ENCODE measurements at regions not wholly inside any gene's neighbourhood (a gene's known extent, or its start where the extent isn't known, plus 50 kb on each side); places are given as distances from the start of the nearest gene placed in this dataset.
"Not testable (repeated sequence)": the region's sequence is repeated elsewhere in the genome, so short reads cannot be mapped to it uniquely, and the experiment has no call there.

DNA sequence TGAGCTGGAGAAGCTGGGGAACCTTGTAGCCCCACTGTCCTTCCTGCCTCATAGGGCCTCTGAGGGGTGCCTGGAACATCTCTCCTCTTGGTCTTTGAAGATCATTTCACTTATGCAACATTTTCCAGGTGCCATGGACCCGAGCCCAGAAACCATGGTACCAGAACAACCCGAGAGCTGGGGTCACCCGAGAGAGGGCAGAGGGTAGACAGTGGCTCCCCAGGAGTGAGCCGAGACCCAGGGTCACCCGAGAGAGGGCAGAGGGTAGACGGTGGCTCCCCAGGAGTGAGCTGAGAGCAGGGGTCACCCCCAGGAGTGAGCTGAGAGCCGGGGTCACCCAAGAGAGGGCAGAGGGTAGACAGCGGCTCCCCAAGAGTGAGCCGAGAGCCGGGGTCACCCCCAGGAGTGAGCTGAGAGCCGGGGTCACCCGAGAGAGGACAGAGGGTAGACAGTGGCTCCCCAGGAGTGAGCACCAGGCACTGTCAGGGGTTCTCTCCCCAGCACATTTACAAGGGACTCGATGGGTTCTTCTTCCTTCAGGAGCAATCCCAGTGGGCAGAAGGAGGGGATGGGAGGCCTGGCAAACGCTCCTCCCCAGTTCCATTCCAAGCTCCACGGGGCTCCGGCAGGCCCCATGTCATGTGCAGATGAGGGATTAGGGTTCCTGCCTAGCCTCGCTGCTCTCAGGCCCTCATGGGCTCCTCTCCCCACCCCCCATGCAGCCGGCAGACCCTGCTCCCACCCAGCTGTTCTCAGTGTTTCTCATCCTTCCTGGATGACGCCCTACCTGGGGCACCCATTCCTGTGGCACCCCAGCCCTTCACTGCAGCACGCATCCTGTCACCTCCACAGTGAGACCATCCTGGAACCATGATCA is 163.5 kb downstream of the RTP5 start:
- in situ Hi-C loops (cut with HindIII; ENCODE audit: low pct_unique_long_range_greater_than_20kb, low sequenced_read_pairs): no loop called here
- DNase-seq (ENCODE audit: low read depth): no peak

DNA sequence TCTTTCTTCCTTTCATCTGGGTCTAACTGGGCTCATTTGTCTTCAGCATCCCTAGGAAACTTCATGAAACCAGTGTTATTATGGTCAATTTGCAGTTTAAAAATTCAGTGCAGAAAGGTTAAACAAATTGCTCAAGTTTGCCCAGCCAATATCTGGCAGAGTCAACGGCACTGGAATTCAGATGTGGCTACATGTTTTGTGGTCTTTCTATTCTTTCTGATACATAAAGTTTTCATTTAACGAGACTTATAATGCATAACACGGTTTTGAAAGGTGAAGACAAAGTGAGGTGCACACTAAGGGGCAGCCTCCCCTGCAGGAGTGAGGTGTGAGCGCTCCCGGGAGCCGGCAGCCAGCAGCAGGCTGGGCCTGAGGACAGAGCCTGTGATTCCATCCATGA is 164.6 kb downstream of the RTP5 start:
- in situ Hi-C loops (cut with HindIII; ENCODE audit: low pct_unique_long_range_greater_than_20kb, low sequenced_read_pairs): no loop called here
- DNase-seq (ENCODE audit: low read depth): no peak

DNA sequence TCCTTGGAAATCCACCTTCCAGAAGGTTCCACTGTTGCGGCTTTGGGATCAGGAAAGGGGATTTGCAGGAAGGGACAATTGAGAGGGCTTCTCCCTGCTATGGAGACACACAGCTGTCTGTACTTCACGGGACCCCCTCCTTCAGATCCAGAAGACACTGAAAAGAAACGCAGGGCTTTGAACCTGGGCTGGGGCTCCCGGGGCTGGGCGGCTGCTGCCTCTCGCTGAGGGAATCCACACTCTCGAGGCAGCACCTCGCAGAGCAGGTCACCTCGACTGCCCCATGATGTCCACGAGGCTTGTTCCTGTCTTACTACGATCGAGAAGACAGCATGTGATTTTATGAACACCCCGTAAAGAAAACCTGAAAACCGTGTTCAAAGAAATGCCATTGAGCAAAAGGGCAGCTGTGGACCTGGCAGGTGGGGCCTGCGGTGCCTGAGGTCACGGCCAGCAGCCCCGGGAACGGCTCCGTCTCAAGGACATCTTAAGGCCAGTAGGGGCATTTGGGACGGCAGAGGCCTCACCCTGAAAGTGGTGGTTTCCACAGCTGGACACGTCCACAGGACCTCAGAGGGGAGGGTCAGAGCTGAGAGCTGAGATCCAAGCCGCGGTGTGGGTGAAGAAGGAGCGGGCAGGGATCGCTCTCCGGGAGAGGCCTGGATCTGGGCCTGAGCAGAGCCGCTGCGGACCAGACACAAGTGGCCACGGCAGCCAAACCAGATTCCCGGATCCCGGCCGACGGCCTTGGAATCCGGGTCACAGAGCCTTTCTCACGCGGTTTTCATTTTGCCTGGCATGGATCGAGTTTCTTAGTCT is 165.7 kb downstream of the RTP5 start:
- in situ Hi-C loops (cut with HindIII; ENCODE audit: low pct_unique_long_range_greater_than_20kb, low sequenced_read_pairs): no loop called here
- no peak for DNase-seq (ENCODE audit: low read depth)

DNA sequence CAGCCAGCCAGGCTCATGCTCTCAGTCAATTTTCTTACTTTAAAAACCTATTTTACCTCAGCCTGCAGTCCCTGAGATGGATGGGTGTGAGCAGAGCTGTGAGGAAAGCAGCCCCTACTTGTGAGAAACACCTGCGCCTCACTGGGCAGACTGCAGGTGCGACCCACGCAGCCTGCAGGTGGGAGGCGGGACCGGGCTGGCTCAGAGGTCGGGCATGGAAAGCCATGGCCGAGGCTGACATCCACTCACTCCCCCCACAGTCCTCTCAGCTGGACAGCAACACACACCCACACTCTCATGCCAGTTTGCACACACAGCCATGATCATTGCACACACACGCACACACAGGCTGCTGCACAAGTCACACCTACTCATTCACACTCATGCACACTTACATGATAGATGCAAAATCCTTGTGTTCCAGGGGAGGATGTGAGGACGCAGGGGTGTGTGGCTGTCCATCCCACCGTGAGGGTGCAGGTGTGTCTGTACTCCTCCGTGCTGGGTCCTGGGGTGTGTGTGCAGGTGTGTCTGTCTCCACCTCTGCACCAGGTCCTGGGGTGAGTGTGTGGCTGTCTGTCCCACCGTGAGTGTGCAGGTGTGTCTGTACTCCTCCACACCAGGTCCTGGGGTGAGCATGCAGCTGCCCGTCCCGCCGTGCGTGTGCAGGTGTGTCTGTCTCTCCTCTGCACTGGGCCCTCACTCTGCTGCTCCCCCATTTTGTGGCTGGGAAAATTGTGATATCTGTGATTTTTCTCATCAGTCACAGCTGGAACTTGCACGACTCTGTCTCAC is 166.5 kb downstream of the RTP5 start:
- in situ Hi-C loops (cut with HindIII; ENCODE audit: low pct_unique_long_range_greater_than_20kb, low sequenced_read_pairs): no loop called here

DNA sequence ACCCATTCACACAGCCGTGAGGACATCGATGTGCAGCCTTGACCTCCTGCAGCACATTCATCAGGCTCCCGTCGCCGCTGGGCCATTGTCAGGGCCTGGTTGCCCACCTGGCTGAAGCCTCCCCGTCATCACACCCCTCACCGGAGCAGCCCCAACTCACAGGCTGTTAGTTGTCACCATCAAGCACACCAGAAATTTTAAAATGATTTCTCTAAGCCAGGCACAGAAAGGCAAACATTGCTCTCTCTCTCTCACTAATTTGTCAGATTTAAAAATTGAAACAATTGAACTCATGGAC is 167.1 kb downstream of the RTP5 start:
- no peak for DNase-seq (ENCODE audit: low read depth)
- in situ Hi-C loops (cut with HindIII; ENCODE audit: low pct_unique_long_range_greater_than_20kb, low sequenced_read_pairs): no loop called here

More for the DNA sequence above, 166.5 kb downstream of the RTP5 start:
- DNase-seq (ENCODE audit: low read depth): no peak

DNA sequence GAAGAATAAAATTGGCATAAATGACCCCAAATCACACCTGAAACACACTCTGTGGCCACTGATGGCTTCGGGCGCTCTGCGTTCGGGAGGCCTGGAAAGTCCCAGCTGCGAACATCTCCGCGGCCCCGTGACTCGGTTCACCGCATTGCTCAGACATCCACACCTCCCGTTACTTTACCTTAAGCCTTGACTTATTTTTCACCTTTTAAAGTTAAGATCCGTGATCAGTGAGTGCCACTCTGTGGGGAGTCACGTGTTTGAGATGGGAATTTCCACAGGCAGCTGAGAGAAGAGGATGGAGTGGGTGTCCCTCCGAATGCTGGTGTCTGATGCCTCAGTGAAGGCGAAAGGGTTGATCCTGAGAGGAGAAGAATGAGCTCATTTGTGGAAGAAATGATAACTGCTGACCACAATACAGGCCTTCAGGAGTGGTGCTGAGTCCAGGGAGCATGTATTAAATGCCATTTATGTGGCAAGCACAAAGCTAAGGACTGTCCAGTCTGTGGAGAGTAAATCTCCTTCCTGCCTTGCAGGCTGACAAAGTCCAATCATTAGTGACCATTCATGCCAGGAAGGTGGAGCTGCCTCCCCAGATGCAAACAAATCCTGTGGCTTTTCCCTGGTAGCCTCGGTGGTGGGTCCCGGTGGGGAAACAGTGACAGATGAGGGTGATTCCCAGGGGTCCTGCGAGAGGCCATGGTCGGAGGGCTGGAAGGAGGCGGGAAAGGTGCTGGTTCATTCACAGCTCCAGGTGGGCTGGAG is 168.8 kb downstream of the RTP5 start:
- no peak for DNase-seq (ENCODE audit: low read depth)
- in situ Hi-C loops (cut with HindIII; ENCODE audit: low pct_unique_long_range_greater_than_20kb, low sequenced_read_pairs): no loop called here

DNA sequence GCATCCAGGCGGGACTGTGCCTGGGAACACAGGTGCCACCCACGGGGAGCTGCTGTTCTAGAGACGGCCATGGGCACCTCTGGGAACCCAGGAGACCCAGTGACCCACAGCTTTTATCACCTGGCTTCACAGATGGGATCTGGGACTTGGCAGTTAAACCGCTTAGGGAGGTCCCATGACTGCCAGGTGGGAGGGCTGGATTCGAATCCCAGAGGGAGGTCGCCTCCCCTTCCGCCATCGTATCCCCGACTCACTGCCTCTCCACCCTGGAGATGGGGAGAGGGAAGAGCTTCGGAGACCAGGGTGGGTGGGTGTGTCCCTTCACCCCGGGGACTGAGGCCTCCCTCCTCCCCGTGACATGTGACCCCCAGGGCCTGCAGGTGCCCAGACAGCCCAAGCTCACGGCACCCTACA is 169.4 kb downstream of the RTP5 start:
- no peak for DNase-seq (ENCODE audit: low read depth)
- in situ Hi-C loops (cut with HindIII; ENCODE audit: low pct_unique_long_range_greater_than_20kb, low sequenced_read_pairs): no loop called here

DNA sequence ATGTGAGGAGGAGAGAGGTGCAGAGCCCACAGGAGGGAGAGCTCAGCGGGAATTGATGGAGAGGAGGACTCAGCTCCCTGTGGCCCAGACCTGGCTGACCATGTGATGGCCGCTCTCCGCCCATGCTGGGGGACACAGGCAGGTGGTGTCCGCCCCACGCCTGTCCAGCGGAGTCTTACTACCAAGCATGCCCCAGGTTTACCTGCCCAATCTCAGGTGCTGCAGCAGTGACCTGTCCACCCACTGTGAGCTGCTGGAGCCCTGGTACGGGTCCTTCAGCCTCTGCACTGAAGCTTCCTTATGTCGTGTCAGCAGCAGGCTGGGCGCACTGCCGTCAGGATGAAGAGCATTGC is 170.8 kb downstream of the RTP5 start:
- in situ Hi-C loops (cut with HindIII; ENCODE audit: low pct_unique_long_range_greater_than_20kb, low sequenced_read_pairs): no loop called here
- DNase-seq (ENCODE audit: low read depth): no peak

DNA sequence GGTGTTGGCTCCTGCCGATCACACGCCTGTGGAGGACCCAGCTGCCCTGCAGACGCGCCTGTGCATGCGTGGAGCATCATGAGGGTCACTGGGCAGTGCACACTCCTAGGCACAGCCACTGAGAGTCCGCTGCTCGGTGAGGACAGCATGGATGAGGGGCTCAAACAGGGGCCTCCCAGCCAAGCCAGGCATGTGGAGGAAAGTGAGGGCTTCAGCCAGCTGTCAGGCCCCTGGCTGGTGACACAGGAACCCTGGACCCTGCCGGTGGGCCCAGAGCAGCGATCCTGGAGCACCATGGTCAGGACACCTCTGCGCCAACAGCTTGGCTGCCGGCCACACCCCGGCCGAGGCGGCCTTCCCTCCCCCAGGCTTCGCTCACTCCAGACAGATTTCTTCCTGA is 171.2 kb downstream of the RTP5 start:
- in situ Hi-C loops (cut with HindIII; ENCODE audit: low pct_unique_long_range_greater_than_20kb, low sequenced_read_pairs): no loop called here

DNA sequence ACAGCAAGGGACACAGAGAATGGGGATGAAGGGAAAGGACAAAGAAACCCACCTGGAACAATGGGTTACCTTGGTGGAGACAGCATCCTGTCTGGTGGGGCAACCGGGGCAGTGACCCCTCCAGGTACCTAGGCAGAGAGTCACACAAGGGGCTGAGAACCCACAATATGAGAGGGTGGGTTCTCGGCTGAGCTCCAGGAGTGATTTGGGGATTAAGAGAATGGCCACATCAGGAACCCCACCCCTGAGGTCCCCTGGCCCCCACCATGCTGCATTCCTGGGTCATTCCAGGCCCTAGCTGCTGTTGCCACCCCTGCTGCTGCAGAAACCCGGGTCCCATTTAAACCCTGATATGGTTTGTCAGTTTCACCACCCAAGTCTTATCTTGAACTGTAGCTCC is 172.3 kb downstream of the RTP5 start:
- no peak for DNase-seq (ENCODE audit: low read depth)
- in situ Hi-C loops (cut with HindIII; ENCODE audit: low pct_unique_long_range_greater_than_20kb, low sequenced_read_pairs): no loop called here

More for the DNA sequence above, 171.2 kb downstream of the RTP5 start:
- DNase-seq (ENCODE audit: low read depth): no peak

DNA sequence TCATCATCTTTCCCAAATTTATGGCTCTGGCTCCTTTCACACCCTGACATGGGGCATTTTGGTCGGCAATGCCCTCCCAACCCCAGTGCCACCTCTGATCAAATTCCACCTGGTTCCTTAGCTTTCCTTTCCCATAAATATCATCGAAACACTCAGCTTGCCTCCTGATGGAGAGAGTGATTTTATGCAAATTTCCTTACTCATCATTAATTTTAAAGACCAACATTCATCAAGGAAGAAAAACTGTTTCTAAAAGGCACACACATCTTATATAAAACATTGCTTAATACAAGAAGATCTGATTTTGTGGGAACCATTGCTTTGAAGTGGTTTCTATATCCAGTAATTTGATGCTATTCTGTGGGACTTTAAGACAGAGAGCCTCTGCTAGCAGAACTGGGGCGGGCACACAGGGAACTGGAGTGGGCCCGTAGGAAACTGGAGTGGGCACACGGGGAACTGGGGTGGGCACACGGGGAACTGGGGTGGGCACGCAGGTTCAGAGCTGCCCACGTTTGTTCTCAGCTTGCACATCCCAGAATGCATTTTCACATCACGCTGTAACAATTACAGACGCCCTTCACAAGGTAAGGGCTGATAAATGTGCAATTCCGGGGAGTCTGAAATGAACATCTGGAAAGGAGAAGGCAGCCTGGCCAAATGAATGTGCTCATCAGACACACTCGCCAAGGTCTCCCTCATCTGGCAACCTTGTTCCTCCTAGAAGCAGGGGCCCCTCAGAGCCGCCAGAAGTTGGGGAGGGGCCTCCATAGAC is 174.2 kb downstream of the RTP5 start:
- DNase-seq (ENCODE audit: low read depth): no peak
- in situ Hi-C loops (cut with HindIII; ENCODE audit: low pct_unique_long_range_greater_than_20kb, low sequenced_read_pairs): no loop called here

DNA sequence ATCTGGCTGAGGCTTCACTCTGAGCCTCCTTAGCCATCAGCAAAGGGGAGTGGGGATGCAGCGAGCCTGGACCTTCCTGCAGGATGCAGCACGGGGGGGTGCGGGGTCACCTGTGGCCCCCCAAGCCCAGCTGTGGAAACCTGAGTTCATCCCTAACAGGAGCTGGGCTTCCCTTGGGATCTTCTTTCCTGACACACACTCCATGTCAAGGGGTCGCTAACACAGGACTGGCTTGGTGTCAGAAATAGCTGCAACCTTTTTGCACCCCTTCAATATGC is 174.7 kb downstream of the RTP5 start:
- in situ Hi-C loops (cut with HindIII; ENCODE audit: low pct_unique_long_range_greater_than_20kb, low sequenced_read_pairs): no loop called here
- DNase-seq (ENCODE audit: low read depth): no peak

DNA sequence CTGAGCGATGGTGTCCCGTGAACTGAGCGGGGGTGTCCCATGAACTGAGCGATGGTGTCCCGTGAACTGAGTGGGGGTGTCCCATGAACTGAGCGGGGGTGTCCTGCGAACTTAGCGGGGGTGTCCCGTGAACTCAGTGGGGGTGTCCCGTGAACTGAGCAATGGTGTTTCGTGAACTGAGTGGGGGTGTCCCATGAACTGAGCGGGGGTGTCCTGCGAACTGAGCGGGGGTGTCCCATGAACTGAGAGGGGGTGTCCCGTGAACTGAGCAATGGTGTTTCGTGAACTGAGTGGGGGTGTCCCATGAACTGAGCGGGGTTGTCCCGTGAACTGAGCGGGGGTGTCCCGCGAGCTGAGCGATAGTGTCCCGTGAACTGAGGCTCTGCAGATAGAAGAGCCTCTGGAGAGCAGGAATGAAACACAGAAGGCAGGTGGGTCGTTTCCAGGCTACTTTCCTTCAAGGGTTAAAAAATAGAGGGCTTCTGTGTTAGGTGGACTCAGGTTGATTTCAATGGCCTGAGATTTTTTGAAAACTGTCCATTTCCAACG is 176.1 kb downstream of the RTP5 start:
- DNase-seq (ENCODE audit: low read depth); in situ Hi-C loops (cut with HindIII; ENCODE audit: low pct_unique_long_range_greater_than_20kb, low sequenced_read_pairs): not testable (repeated sequence)

DNA sequence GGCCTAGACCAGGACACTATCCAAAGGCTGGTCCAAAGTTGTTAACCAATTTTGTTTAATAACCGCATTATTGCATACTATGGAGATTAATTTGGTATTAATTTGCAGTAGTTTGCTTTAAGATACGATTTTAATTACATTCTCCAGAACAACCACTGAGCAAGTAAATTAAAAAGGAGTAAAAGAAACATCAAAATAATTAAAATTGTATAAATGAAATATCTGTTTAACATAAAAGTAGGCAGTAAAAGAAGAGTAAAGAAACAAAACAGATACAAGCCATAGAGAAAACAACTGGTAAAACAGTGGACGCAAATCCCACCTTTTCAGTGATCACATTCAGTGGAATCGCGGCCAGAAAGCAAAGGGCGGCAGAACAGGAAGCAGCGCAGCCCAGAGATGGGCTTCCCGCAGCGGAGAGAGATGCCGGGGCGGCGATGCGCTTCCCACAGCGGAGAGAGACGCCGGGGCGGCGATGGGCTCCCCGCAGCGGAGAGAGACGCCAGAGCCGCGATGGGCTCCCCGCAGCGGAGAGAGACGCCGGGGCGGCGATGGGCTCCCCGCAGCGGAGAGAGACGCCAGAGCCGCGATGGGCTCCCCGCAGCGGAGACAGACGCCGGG is 176.8 kb downstream of the RTP5 start:
- in situ Hi-C loops (cut with HindIII; ENCODE audit: low pct_unique_long_range_greater_than_20kb, low sequenced_read_pairs): no loop called here

DNA sequence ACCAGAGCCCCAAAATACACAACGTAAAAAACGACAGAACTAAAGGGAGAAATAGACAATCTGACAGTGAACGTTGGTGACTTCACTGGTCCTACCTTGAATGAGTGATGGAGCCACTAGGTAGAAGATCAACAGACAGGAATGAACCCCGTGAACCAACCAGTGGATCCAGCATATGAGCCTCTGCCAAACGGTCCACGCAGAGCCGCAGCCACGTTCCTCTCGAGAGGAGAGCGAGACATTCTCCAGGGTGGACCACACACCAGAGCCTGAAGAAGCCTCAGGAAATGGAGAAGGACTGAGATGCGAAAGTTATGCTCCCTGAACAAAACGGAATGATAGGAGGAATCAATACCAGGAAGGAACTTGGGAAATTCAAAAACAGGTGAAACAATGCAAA is 178.4 kb downstream of the RTP5 start:
- DNase-seq (ENCODE audit: low read depth): no peak
- in situ Hi-C loops (cut with HindIII; ENCODE audit: low pct_unique_long_range_greater_than_20kb, low sequenced_read_pairs): no loop called here

More for the DNA sequence above, 176.8 kb downstream of the RTP5 start:
- DNase-seq (ENCODE audit: low read depth): no peak

DNA sequence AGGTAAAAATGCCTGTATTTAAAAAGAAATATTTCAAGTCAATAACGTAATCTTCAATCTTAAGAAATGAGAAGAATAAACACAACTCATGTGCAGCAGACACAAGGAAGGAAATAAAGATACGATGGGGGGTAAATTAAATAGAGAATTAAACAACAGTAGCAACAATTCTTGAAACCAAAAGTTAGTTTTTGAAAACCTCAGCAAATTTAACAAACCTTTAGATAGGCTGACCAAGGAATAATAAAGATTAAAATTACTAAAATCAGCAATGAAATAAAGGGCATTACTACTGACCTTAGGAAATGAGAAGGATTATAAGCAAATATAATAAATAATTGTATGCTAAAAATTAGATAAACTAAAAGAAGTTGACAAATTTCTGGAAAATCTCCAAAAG is 178.9 kb downstream of the RTP5 start:
- DNase-seq (ENCODE audit: low read depth): no peak
- in situ Hi-C loops (cut with HindIII; ENCODE audit: low pct_unique_long_range_greater_than_20kb, low sequenced_read_pairs): no loop called here

DNA sequence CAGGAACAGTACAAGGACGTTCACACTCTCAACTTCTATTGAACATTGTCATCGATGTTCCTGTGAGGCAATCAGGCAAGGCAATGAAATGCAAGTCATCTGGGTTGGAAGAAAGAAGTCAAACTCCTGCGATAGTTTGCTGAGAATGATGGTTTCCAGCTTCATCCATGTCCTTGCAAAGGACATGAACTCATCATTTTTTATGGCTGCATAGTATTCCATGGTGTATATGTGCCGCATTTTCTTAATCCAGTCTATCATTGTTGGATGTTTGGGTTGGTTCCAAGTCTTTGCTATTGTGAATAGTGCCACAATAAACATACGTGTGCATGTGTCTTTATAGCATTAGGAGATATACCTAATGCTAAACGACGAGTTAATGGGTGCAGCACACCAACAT is 180.0 kb downstream of the RTP5 start:
- in situ Hi-C loops (cut with HindIII; ENCODE audit: low pct_unique_long_range_greater_than_20kb, low sequenced_read_pairs); DNase-seq (ENCODE audit: low read depth): not testable (repeated sequence)
